Kidney epithelial cell (primary cell): ENCODE measurements at regions not wholly inside any gene's neighbourhood (a gene's known extent, or its start where the extent isn't known, plus 50 kb on each side); places are given as distances from the start of the nearest gene placed in this dataset.

Source experiments
- DNase-seq: peaks from one replicate; pipeline ENCODE4 v3.0.0-alpha.2; 2010; ENCODE audit warnings: low read depth
- H3K27me3 ChIP-seq: 2 replicates; pipeline ENCODE4 v1.6.0; 2011; ENCODE audit warnings: low read length; ENCODE audit not compliant: control insufficient read depth, insufficient read depth
- H3K36me3 ChIP-seq: 2 replicates; pipeline ENCODE4 v1.5.1; 2011; ENCODE audit warnings: low read length; ENCODE audit not compliant: control insufficient read depth, insufficient read depth
- H3K4me3 ChIP-seq: 2 replicates; pipeline ENCODE4 v1.5.1; 2011; ENCODE audit warnings: low read depth, mild to moderate bottlenecking, control low read depth, low read length
- CTCF ChIP-seq: IDR thresholded peaks from 2 replicates; pipeline ENCODE4 v1.5.1; 2011; ENCODE audit warnings: mild to moderate bottlenecking, moderate library complexity, low read length, control low read depth, inconsistent platforms; ENCODE audit not compliant: insufficient read depth, poor library complexity, severe bottlenecking

- no peak for DNase-seq
- H3K27me3 ChIP-seq, result no peaks in the 10 kb centered on the region
Observed at GRCh38 chr21:32108566-32108965, 170.3 kb downstream of the MIS18A start.

GRCh38 chr21:32103361-32103760 lies 175.5 kb downstream of the MIS18A start:
- no peak for DNase-seq
- Histone ChIP-seq H3K4me3 (no peak overlapping the region), H3K27me3 (no peaks in the 10 kb centered on the region), H3K36me3 (no peaks in the 10 kb centered on the region)
- no peak for TF ChIP-seq CTCF

More at GRCh38 chr21:32108566-32108965, 170.3 kb downstream of the MIS18A start:
- Histone ChIP-seq H3K4me3 (no peak overlapping the region), H3K36me3 (no peaks in the 10 kb centered on the region)
- TF ChIP-seq CTCF, result no peak

GRCh38 chr21:32102426-32102825 lies 176.4 kb downstream of the MIS18A start:
- DNase-seq, result no peak
- H3K27me3 ChIP-seq, result no peaks in the 10 kb centered on the region
- no peak for TF ChIP-seq CTCF
- H3K4me3 ChIP-seq, result no peak overlapping the region
- H3K36me3 ChIP-seq, result no peaks in the 10 kb centered on the region

GRCh38 chr21:32101277-32101676 lies 177.6 kb downstream of the MIS18A start:
- no peak overlapping the region for H3K4me3 ChIP-seq
- no peaks in the 10 kb centered on the region for H3K27me3 ChIP-seq
- TF ChIP-seq CTCF, result no peak
- DNase-seq, result no peak
- H3K36me3 ChIP-seq, result no peaks in the 10 kb centered on the region

- H3K4me3 ChIP-seq, result no peak overlapping the region
Observed at GRCh38 chr21:32100423-32100822, 178.4 kb downstream of the MIS18A start.

More at GRCh38 chr21:32100423-32100822, 178.4 kb downstream of the MIS18A start:
- no peaks in the 10 kb centered on the region for H3K27me3 ChIP-seq
- H3K36me3 ChIP-seq, result no peaks in the 10 kb centered on the region
- no peak for TF ChIP-seq CTCF
- no peak for DNase-seq
